ENCODE measurements at regions not wholly inside any gene's neighbourhood (a gene's known extent, or its start where the extent isn't known, plus 50 kb on each side); places are given as distances from the start of the nearest gene placed in this dataset.

- DNase-seq (ENCODE audit: low read depth), result no peak
- no peak for TF ChIP-seq CTCF (IDR thresholded peaks at IDR 0.05; ENCODE audit: low read depth, low read length, missing control alignments)
- no peak overlapping the region for H3K4me3 ChIP-seq (ENCODE audit: low read depth, low read length)
These were observed 887.3 kb upstream of the DIAPH2 start for GRCh38 chrX:95797344-95797743.

DNA sequence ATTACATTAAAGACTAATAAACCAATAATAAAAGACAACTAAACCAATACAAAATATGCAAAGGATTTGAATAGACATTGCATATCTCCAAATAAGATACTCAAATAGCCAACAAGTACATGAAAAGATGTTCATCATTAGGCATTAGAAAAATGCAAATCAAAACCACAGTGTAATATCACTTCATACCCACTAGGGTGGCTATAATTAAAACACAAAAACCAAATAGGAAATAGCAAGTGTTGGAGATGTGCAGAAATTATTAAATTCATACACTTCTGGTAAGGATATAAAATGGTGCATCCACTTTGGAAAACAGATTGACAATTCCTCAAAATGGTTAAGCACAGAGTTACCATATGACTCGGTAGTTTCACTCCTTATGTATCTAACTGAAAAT, 860.8 kb upstream of the DIAPH2 start:
- TF ChIP-seq CTCF (IDR thresholded peaks at IDR 0.05; ENCODE audit: low read depth, low read length, missing control alignments), result no peak
- H3K4me3 ChIP-seq (ENCODE audit: low read depth, low read length), result no peak overlapping the region
- no peak for DNase-seq (ENCODE audit: low read depth)

DNA sequence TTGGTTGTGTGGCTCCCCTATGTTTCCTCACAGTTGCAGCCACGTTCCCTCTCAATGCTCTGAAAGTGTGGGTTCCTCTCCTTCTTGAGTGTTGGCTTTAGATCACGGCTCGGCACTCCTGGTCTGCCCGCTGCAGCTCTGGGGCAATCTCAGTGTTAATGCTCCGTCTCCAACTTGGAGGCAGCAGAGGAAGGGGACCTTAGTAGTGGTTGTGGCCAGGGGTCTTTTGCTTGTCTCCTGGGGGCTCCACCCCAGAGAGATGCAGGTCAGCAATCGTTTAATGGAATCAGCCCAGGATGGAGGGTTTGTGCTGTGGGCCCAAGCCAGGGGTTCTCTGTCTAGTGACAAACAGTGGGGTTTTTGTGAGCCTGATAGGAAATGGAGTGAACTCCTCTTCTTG, 849.4 kb upstream of the DIAPH2 start:
- no peak for DNase-seq (ENCODE audit: low read depth)
- TF ChIP-seq CTCF (IDR thresholded peaks at IDR 0.05; ENCODE audit: low read depth, low read length, missing control alignments), result no peak
- H3K4me3 ChIP-seq (ENCODE audit: low read depth, low read length), result no peak overlapping the region

- TF ChIP-seq CTCF (IDR thresholded peaks at IDR 0.05; ENCODE audit: low read depth, low read length, missing control alignments), result no peak
- no peak for DNase-seq (ENCODE audit: low read depth)
These were observed 848.1 kb upstream of the DIAPH2 start for GRCh38 chrX:95836517-95836916.

DNA sequence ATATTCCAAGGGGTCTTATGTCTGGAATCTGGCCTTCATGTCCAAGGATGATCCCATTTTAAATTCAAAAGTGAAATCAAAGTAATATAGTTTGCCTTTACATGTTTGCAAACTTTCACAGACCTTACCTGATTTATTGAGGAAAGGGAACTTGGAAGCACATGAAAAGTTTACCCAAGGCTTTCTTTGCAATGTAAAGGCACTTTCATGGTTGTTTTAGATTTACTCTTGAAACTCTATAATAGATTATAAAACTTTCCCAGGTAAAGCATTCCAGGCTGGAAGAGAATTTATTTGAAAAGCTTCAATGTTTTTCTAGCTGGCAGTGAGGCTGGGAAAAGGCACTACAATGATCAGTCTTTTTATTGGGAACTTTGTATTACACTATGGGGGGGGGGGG, 842.8 kb upstream of the DIAPH2 start:
- no peak overlapping the region for H3K4me3 ChIP-seq (ENCODE audit: low read depth, low read length)
- DNase-seq (ENCODE audit: low read depth), result no peak
- TF ChIP-seq CTCF (IDR thresholded peaks at IDR 0.05; ENCODE audit: low read depth, low read length, missing control alignments), result no peak

More at GRCh38 chrX:95836517-95836916, 848.1 kb upstream of the DIAPH2 start:
- H3K4me3 ChIP-seq (ENCODE audit: low read depth, low read length), result no peak overlapping the region

DNA sequence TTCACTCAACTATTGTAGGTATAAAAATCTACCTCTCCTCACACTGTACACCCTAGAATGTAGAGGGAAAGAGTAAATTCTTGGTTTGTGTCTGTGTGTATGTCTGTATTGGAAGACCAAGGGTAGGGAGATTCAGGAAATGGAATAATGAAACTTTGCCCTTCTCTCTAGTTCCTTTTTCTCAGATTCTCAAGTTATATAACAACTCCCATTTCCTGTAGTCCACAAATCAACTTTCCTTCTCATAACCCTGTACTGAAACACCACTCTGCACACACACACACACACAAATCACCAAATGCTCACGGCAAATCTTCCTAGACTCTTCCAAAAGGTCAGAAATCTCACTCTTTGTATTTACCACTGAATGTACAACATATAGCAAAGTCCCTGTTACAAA, 824.5 kb upstream of the DIAPH2 start:
- no peak for DNase-seq (ENCODE audit: low read depth)
- no peak for TF ChIP-seq CTCF (IDR thresholded peaks at IDR 0.05; ENCODE audit: low read depth, low read length, missing control alignments)
- no peak overlapping the region for H3K4me3 ChIP-seq (ENCODE audit: low read depth, low read length)

- no peak overlapping the region for H3K4me3 ChIP-seq (ENCODE audit: low read depth, low read length)
- DNase-seq (ENCODE audit: low read depth), result no peak
- TF ChIP-seq CTCF (IDR thresholded peaks at IDR 0.05; ENCODE audit: low read depth, low read length, missing control alignments), result no peak
These were observed 809.0 kb upstream of the DIAPH2 start for GRCh38 chrX:95875661-95876060.

Measured in GM12864 (cell line).